ENCODE measurements at regions not wholly inside any gene's neighbourhood (a gene's known extent, or its start where the extent isn't known, plus 50 kb on each side); places are given as distances from the start of the nearest gene placed in this dataset.
"Not testable (repeated sequence)": the region's sequence is repeated elsewhere in the genome, so short reads cannot be mapped to it uniquely, and the experiment has no call there.

GRCh38 chr2:34306745-34307144 is 707.6 kb upstream of the FAM98A start:
- no peak for DNase-seq (ENCODE audit: low read depth)

- DNase-seq (ENCODE audit: low read depth) = no peak
Measured at GRCh38 chr2:34305587-34305986, 706.5 kb upstream of the FAM98A start.

GRCh38 chr2:34294961-34295360 is 695.9 kb upstream of the FAM98A start:
- no peak for DNase-seq (ENCODE audit: low read depth)

- DNase-seq (ENCODE audit: low read depth) = no peak
Measured at GRCh38 chr2:34291076-34291475, 692.0 kb upstream of the FAM98A start.

GRCh38 chr2:34288016-34288415 is 688.9 kb upstream of the FAM98A start:
- DNase-seq (ENCODE audit: low read depth) = no peak

GRCh38 chr2:34280606-34281005 is 681.5 kb upstream of the FAM98A start:
- DNase-seq (ENCODE audit: low read depth) = no peak

GRCh38 chr2:34266908-34267697 is 668.0 kb upstream of the FAM98A start:
- no peak for DNase-seq (ENCODE audit: low read depth)

GRCh38 chr2:34261701-34262100 is 662.6 kb upstream of the FAM98A start:
- no peak for DNase-seq (ENCODE audit: low read depth)

- DNase-seq (ENCODE audit: low read depth) = no peak
Measured at GRCh38 chr2:34254272-34254878, 655.3 kb upstream of the FAM98A start.

GRCh38 chr2:34252111-34252510 is 653.0 kb upstream of the FAM98A start:
- DNase-seq (ENCODE audit: low read depth) = no peak

- no peak for DNase-seq (ENCODE audit: low read depth)
Measured at GRCh38 chr2:34251578-34251977, 652.5 kb upstream of the FAM98A start.

- DNase-seq (ENCODE audit: low read depth) = no peak
Measured at GRCh38 chr2:34244195-34244594, 645.1 kb upstream of the FAM98A start.

GRCh38 chr2:34242763-34243123 is 643.6 kb upstream of the FAM98A start:
- no peak for DNase-seq (ENCODE audit: low read depth)

- DNase-seq (ENCODE audit: low read depth) = no peak
Measured at GRCh38 chr2:34241905-34242762, 643.0 kb upstream of the FAM98A start.

GRCh38 chr2:34239511-34239910 is 640.4 kb upstream of the FAM98A start:
- no peak for DNase-seq (ENCODE audit: low read depth)

- DNase-seq (ENCODE audit: low read depth) = no peak
Measured at GRCh38 chr2:34234823-34235222, 635.7 kb upstream of the FAM98A start.

GRCh38 chr2:34229998-34230397 is 630.9 kb upstream of the FAM98A start:
- no peak for DNase-seq (ENCODE audit: low read depth)

- no peak for DNase-seq (ENCODE audit: low read depth)
Measured at GRCh38 chr2:34215174-34215573, 616.1 kb upstream of the FAM98A start.

GRCh38 chr2:34210382-34210781 is 611.3 kb upstream of the FAM98A start:
- DNase-seq (ENCODE audit: low read depth) = not testable (repeated sequence)

GRCh38 chr2:34204560-34204959 is 605.5 kb upstream of the FAM98A start:
- no peak for DNase-seq (ENCODE audit: low read depth)

- DNase-seq (ENCODE audit: low read depth) = no peak
Measured at GRCh38 chr2:34201099-34201498, 602.0 kb upstream of the FAM98A start.

GRCh38 chr2:34199971-34200370 is 600.9 kb upstream of the FAM98A start:
- no peak for DNase-seq (ENCODE audit: low read depth)

GRCh38 chr2:34193164-34193563 is 594.1 kb upstream of the FAM98A start:
- DNase-seq (ENCODE audit: low read depth) = no peak

Measured in stimulated activated CD8-positive, alpha-beta memory T cell treated with anti-CD3 and anti-CD28 coated beads, Interleukin-4, amount 100 ng/mL, for 24 hours (primary cell).